Endothelial cell of umbilical vein (primary cell): ENCODE measurements at regions not wholly inside any gene's neighbourhood (a gene's known extent, or its start where the extent isn't known, plus 50 kb on each side); places are given as distances from the start of the nearest gene placed in this dataset.

Experiments
- EZH2 ChIP-seq: IDR thresholded peaks from 2 replicates; pipeline ENCODE4 v1.6.1; 2012; ENCODE audit warnings: borderline replicate concordance, low read depth, mild to moderate bottlenecking, moderate library complexity, low read length, inconsistent platforms; ENCODE audit not compliant: severe bottlenecking
- GATA2 ChIP-seq: IDR thresholded peaks from 2 replicates; pipeline ENCODE4 v1.7.0; 2011; ENCODE audit warnings: low read depth, mild to moderate bottlenecking, moderate library complexity, mixed read lengths, low read length; ENCODE audit not compliant: insufficient read length, insufficient read depth
- JUN ChIP-seq: IDR thresholded peaks from 2 replicates; pipeline ENCODE4 v1.6.1; 2011; ENCODE audit warnings: borderline replicate concordance, low read depth; ENCODE audit not compliant: insufficient read length, insufficient read depth
- MYC ChIP-seq: IDR thresholded peaks from one replicate; pipeline ENCODE4 v1.6.1; 2011; ENCODE audit warnings: mild to moderate bottlenecking, low read depth, low read length
- POLR2A ChIP-seq: IDR thresholded peaks from 2 replicates; pipeline ENCODE4 v1.6.1; 2012; ENCODE audit warnings: low read depth, mild to moderate bottlenecking, control low read depth, low read length
- POLR2AphosphoS5 ChIP-seq: IDR thresholded peaks from 2 replicates; pipeline ENCODE4 v1.6.1; 2012; ENCODE audit warnings: low read depth, mild to moderate bottlenecking, control low read depth, low read length, moderate library complexity; ENCODE audit not compliant: insufficient read depth
- TF ChIP-seq, protein P1 (sequence below), 2 donors: IDR thresholded peaks; 1 replicate in 1 of 2; 2 replicates in 1 of 2; pipeline ENCODE4 v1.5.1; 2011; ENCODE audit warnings: low read length in 2 of 2, mild to moderate bottlenecking in 2 of 2, moderate library complexity in 2 of 2, control low read depth in 1 of 2, inconsistent platforms in 1 of 2, low read depth in 1 of 2; ENCODE audit not compliant: insufficient read depth in 1 of 2; ENCODE audit errors: extremely low read depth in 1 of 2

DNA sequence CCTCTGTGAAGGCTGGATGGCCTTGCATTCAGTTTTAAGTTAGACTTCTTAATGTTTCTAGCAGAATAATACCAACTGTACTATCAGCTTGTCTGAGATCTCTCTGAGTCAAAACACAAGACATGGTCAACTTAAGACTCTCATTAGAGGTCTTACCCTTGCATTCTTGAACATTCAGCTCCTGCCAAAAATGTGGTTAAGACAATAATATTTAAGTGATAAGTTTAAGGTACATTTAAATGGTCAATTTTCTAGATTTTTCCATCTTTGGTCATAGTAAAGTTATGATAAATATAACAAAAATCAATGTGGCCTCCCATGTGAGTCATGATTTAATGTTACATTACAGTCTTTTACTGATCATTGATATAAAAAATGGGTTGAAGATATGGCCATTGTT lies 75.0 kb downstream of the NR2F1 start:
- TF ChIP-seq, protein P1, sequence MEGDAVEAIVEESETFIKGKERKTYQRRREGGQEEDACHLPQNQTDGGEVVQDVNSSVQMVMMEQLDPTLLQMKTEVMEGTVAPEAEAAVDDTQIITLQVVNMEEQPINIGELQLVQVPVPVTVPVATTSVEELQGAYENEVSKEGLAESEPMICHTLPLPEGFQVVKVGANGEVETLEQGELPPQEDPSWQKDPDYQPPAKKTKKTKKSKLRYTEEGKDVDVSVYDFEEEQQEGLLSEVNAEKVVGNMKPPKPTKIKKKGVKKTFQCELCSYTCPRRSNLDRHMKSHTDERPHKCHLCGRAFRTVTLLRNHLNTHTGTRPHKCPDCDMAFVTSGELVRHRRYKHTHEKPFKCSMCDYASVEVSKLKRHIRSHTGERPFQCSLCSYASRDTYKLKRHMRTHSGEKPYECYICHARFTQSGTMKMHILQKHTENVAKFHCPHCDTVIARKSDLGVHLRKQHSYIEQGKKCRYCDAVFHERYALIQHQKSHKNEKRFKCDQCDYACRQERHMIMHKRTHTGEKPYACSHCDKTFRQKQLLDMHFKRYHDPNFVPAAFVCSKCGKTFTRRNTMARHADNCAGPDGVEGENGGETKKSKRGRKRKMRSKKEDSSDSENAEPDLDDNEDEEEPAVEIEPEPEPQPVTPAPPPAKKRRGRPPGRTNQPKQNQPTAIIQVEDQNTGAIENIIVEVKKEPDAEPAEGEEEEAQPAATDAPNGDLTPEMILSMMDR (IDR thresholded peaks at IDR 0.05; ENCODE audit: extremely low read depth in 1 of 2, insufficient read depth in 1 of 2, low read depth in 1 of 2, low read length in 2 of 2) = no peak
- TF ChIP-seq POLR2A (no peak), JUN (no peak), GATA2 (no peak), POLR2AphosphoS5 (no peak), EZH2 (no peak), MYC (no peak)
